ENCODE measurements at regions not wholly inside any gene's neighbourhood (a gene's known extent, or its start where the extent isn't known, plus 50 kb on each side); places are given as distances from the start of the nearest gene placed in this dataset.

- TF ChIP-seq, protein P1, sequence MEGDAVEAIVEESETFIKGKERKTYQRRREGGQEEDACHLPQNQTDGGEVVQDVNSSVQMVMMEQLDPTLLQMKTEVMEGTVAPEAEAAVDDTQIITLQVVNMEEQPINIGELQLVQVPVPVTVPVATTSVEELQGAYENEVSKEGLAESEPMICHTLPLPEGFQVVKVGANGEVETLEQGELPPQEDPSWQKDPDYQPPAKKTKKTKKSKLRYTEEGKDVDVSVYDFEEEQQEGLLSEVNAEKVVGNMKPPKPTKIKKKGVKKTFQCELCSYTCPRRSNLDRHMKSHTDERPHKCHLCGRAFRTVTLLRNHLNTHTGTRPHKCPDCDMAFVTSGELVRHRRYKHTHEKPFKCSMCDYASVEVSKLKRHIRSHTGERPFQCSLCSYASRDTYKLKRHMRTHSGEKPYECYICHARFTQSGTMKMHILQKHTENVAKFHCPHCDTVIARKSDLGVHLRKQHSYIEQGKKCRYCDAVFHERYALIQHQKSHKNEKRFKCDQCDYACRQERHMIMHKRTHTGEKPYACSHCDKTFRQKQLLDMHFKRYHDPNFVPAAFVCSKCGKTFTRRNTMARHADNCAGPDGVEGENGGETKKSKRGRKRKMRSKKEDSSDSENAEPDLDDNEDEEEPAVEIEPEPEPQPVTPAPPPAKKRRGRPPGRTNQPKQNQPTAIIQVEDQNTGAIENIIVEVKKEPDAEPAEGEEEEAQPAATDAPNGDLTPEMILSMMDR (IDR thresholded peaks at IDR 0.05), result no peak
- TF ChIP-seq POLR2A (IDR thresholded peaks at IDR 0.05), result no peak
Observed at GRCh38 chr11:127997594-127997993, 589.8 kb downstream of the ETS1 start.

Measured in uterus (tissue), 2 donors.